H1 (cell line): ENCODE measurements at regions not wholly inside any gene's neighbourhood (a gene's known extent, or its start where the extent isn't known, plus 50 kb on each side); places are given as distances from the start of the nearest gene placed in this dataset.

Experiments used
- CTCF ChIP-seq, 3 experiments: IDR thresholded peaks; 1 replicate in 2 of 3; 2 replicates in 1 of 3; pipeline versions ENCODE4 v1.5.1 to v1.6.1; 2011; ENCODE audit warnings: low read length in 3 of 3, mild to moderate bottlenecking in 3 of 3, inconsistent platforms in 2 of 3, low read depth in 1 of 3, moderate library complexity in 1 of 3; ENCODE audit not compliant: insufficient read depth in 1 of 3; ENCODE audit errors: control extremely low read depth in 1 of 3
- EP300 ChIP-seq, 2 experiments: IDR thresholded peaks; 1 replicate in 1 of 2; 2 replicates in 1 of 2; pipeline ENCODE4 v1.6.1; 2011 to 2012; ENCODE audit warnings: low read depth in 2 of 2, low read length in 2 of 2, mild to moderate bottlenecking in 2 of 2, borderline replicate concordance in 1 of 2, inconsistent platforms in 1 of 2, moderate library complexity in 1 of 2
- MAFK ChIP-seq: IDR thresholded peaks from 2 replicates; pipeline ENCODE4 v1.6.1; 2012; ENCODE audit warnings: low read depth, mild to moderate bottlenecking, improper control_type of control experiment, low read length
- RAD21 ChIP-seq, 2 experiments: IDR thresholded peaks in 1 of 2; conservative IDR thresholded peaks in 1 of 2; 2 replicates each; pipeline ENCODE4 v1.6.1; 2011; ENCODE audit warnings: low read depth in 2 of 2, low read length in 2 of 2, improper control_type of control experiment in 1 of 2, inconsistent platforms in 1 of 2, mild to moderate bottlenecking in 1 of 2, moderate library complexity in 1 of 2
- RXRA ChIP-seq: IDR thresholded peaks from 2 replicates; pipeline ENCODE4 v1.6.1; 2011; ENCODE audit warnings: low read depth, mild to moderate bottlenecking, low read length, moderate library complexity; ENCODE audit not compliant: insufficient read depth

DNA sequence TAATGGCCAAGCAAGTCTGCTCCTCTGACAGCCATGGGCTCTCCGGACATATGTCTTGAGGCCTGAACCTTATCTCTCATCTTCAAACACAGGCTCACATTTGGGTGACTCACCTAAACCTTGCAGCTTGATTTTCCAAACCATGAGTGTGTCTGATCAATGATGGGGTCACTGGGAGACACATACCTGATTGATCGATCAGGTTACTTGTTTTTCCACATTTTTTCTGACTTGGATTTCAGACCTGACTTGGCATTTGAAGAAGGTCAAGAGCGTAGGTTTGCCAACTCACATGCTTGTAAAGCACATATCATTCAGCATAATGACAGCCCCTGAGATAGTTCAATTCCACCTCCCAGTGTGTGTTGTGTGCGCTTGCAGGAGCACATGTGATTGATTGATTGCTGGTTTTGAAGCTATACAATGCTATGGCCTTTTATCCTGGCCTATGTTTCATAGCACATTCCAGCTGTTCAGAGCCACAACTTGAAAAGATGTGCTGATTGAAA is 116.7 kb upstream of the KIRREL3 start (continued):
- TF ChIP-seq MAFK: no peak
- no peak for TF ChIP-seq CTCF (IDR thresholded peaks at IDR 0.05; ENCODE audit: control extremely low read depth in 1 of 3, insufficient read depth in 1 of 3, low read depth in 1 of 3, low read length in 3 of 3)
- TF ChIP-seq RAD21 (IDR thresholded peaks at IDR 0.05 in 1 of 2, conservative IDR thresholded peaks at IDR 0.05 in 1 of 2; ENCODE audit: low read depth in 2 of 2, low read length in 2 of 2): no peak
- no peak for TF ChIP-seq EP300 (IDR thresholded peaks at IDR 0.05; ENCODE audit: borderline replicate concordance in 1 of 2, low read depth in 2 of 2, low read length in 2 of 2)
- TF ChIP-seq RXRA: no peak
